PFSK-1 (cell line): ENCODE measurements at regions not wholly inside any gene's neighbourhood (a gene's known extent, or its start where the extent isn't known, plus 50 kb on each side); places are given as distances from the start of the nearest gene placed in this dataset.

Experiments used
- FOXP2 ChIP-seq: optimal IDR thresholded peaks from 2 replicates; pipeline ENCODE3; 2011; ENCODE audit warnings: borderline replicate concordance, control low read depth, inconsistent platforms; ENCODE audit not compliant: insufficient read depth; ENCODE audit errors: extremely low read length, extremely low read depth
- POLR2AphosphoS5 ChIP-seq: IDR thresholded peaks from 2 replicates; pipeline ENCODE4 v1.6.1; 2012; ENCODE audit warnings: low read depth, mild to moderate bottlenecking, control low read depth, low read length, moderate library complexity
- REST ChIP-seq, 2 experiments: IDR thresholded peaks; 2 replicates each; pipeline versions ENCODE4 v1.6.1 to v1.8.0; 2011 to 2012; ENCODE audit warnings: low read depth in 2 of 2, low read length in 2 of 2, control low read depth in 1 of 2, inconsistent platforms in 1 of 2, mild to moderate bottlenecking in 1 of 2, moderate library complexity in 1 of 2; ENCODE audit not compliant: insufficient read depth in 1 of 2
- SIN3A ChIP-seq: IDR thresholded peaks from 2 replicates; pipeline ENCODE4 v1.6.1; 2012; ENCODE audit warnings: mild to moderate bottlenecking, low read length, moderate library complexity, borderline replicate concordance; ENCODE audit not compliant: insufficient read depth
- TAF1 ChIP-seq: IDR thresholded peaks from 2 replicates; pipeline ENCODE4 v1.6.1; 2012; ENCODE audit warnings: low read length, control low read depth, borderline replicate concordance; ENCODE audit not compliant: insufficient read depth

GRCh38 chr4:41406113-41406516 lies 131.8 kb upstream of the LIMCH1 start:
- TF ChIP-seq TAF1 (no peak), REST (IDR thresholded peaks at IDR 0.05; ENCODE audit: insufficient read depth in 1 of 2, low read depth in 2 of 2, low read length in 2 of 2) (no peak), FOXP2 (no peak), SIN3A (no peak), POLR2AphosphoS5 (no peak)

GRCh38 chr4:41408150-41408549 lies 129.8 kb upstream of the LIMCH1 start:
- no peak for TF ChIP-seq FOXP2
- no peak for TF ChIP-seq REST (IDR thresholded peaks at IDR 0.05; ENCODE audit: insufficient read depth in 1 of 2, low read depth in 2 of 2, low read length in 2 of 2)
- no peak for TF ChIP-seq POLR2AphosphoS5
- no peak for TF ChIP-seq SIN3A
- TF ChIP-seq TAF1: no peak

- no peak for TF ChIP-seq TAF1
- no peak for TF ChIP-seq POLR2AphosphoS5
- TF ChIP-seq REST (IDR thresholded peaks at IDR 0.05; ENCODE audit: insufficient read depth in 1 of 2, low read depth in 2 of 2, low read length in 2 of 2): no peak
Measured at GRCh38 chr4:41408859-41409593, 128.9 kb upstream of the LIMCH1 start.

GRCh38 chr4:41409594-41409895 lies 128.4 kb upstream of the LIMCH1 start:
- TF ChIP-seq REST (IDR thresholded peaks at IDR 0.05; ENCODE audit: insufficient read depth in 1 of 2, low read depth in 2 of 2, low read length in 2 of 2): no peak
- TF ChIP-seq SIN3A: no peak
- TF ChIP-seq FOXP2: no peak
- no peak for TF ChIP-seq TAF1
- no peak for TF ChIP-seq POLR2AphosphoS5

- TF ChIP-seq SIN3A: no peak
- TF ChIP-seq REST (IDR thresholded peaks at IDR 0.05; ENCODE audit: insufficient read depth in 1 of 2, low read depth in 2 of 2, low read length in 2 of 2): no peak
- TF ChIP-seq POLR2AphosphoS5: no peak
- TF ChIP-seq TAF1: no peak
- no peak for TF ChIP-seq FOXP2
Measured at GRCh38 chr4:41410049-41410448, 127.9 kb upstream of the LIMCH1 start.
